GM18951 (cell line): ENCODE measurements at regions not wholly inside any gene's neighbourhood (a gene's known extent, or its start where the extent isn't known, plus 50 kb on each side); places are given as distances from the start of the nearest gene placed in this dataset.

ENCODE experiments used
- POLR2A ChIP-seq: IDR thresholded peaks from 4 replicates; pipeline ENCODE4 v1.6.1; 2011; ENCODE audit warnings: mild to moderate bottlenecking; ENCODE audit not compliant: insufficient read length, insufficient read depth; ENCODE audit errors: extremely low read depth
- in situ Hi-C: fragments of 300-500 bp; cut with MboI; formaldehyde crosslinking; loops from one replicate; pipeline ENCODE4 v1.12.0; 2022; ENCODE audit warnings: low sequenced_read_pairs, mixed read lengths, inconsistent platforms; ENCODE audit not compliant: unreplicated experiment

DNA sequence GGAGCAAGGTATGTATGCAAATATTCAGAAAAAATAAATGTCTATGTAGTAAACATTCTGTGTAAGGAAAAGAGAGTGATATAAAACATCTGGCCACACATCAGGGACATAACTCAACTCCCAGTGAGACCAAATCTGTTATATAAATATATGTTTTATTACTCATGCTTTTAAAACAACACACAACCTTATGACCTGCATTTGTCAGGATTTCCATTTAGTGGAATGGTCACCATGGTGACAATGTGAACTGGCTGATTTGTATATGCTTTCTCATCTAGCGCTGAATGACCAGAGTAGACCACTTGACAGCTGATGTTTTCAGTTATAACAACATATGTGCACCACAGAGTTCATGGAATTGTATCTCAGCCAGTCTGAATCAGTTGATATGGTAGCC, 551.7 kb downstream of the HTR7 start:
- TF ChIP-seq POLR2A: no peak
- in situ Hi-C loops: no loop called here

DNA sequence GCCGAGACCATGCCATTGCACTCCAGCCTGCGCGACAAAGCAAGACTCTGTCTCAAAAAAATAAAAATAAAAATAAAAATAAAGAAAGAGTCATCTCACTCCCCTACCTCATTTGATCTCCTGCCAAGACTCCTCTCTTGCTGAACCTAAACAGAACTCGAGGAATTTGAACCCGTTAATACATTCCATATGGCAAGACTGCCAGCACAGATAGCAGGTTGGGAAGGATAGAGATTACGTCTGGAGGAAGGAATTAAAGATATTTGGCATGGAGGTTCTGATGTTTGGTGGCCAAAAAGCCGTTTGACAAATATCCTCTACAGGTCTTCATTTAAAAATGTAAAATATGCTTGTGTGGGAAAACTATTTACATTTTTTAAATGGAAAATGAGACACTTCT, 549.6 kb downstream of the HTR7 start:
- in situ Hi-C loops: no loop called here
- no peak for TF ChIP-seq POLR2A

DNA sequence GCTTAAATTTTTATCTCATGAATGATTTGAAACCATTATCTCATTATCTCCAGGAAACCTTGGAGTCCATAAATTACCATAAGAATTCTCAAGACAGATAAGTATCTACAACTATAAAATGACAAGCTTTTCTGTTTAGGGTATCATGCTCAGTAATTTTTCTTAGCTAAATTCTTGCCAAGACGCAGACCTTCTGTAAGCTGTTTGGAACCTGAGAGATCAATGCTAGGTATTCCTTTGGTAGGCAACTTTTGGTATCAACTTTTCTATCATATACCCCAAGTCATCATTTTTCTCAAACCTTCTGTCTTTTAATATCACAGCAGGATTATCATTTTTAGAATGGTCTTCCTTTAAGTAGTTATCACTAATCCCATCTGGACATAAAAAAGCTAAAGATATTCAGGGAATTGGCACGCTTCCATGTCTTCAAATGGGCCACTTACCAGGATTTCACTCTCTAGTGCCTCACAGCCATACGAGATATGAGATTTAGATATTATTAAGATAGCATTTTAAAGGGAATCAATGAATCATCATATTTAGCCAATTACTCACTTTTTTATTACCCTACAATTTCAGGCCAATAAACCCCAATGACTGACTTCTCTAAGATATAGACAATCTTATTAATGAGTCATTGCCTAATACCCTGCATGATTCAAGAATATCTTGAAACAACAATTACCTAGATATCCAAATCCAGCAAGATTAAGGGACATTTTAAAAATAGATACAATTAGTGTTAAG, 544.1 kb downstream of the HTR7 start:
- no peak for TF ChIP-seq POLR2A
- in situ Hi-C loops: no loop called here

- in situ Hi-C loops: no loop called here
- no peak for TF ChIP-seq POLR2A
Observed at GRCh38 chr10:90314718-90315117, 543.1 kb downstream of the HTR7 start.

GRCh38 chr10:90317172-90317571, 540.7 kb downstream of the HTR7 start:
- in situ Hi-C loops: no loop called here
- TF ChIP-seq POLR2A: no peak

- in situ Hi-C loops: no loop called here
- no peak for TF ChIP-seq POLR2A
Observed at GRCh38 chr10:90318659-90319058, 539.2 kb downstream of the HTR7 start.

DNA sequence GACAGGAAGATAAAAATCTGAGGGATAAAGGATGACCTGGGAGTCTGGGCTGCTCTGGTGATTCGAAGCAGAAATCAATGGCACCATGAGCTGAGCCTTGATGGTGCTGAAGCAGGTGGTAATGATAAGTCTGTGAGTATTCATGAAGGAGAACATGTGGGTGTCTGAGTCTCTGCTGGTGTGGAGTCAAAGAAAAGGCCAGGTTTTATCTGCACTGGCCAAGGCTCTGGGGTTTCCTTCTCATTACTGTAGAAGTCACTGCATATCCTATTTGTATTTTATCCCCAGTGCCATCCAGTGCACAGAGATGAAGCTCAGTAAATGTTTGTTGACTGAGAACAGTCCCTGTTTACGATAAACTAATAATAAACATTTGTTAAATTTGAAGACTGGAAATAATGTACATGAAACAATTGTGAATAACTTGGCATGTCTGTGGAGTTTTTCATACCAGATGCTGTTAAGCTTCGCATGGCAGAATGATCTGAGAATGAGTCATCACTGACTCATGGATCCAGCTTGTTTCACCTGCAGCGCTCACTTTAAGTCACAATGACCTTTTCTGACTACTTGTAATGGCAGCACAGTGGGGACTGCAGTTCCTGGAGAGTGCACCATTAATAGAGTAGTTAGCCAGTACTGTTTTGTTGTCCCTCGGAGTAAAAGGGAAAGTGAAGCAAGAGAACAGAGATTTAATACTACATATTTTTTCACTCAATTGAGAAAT, 538.5 kb downstream of the HTR7 start:
- in situ Hi-C loops: no loop called here

DNA sequence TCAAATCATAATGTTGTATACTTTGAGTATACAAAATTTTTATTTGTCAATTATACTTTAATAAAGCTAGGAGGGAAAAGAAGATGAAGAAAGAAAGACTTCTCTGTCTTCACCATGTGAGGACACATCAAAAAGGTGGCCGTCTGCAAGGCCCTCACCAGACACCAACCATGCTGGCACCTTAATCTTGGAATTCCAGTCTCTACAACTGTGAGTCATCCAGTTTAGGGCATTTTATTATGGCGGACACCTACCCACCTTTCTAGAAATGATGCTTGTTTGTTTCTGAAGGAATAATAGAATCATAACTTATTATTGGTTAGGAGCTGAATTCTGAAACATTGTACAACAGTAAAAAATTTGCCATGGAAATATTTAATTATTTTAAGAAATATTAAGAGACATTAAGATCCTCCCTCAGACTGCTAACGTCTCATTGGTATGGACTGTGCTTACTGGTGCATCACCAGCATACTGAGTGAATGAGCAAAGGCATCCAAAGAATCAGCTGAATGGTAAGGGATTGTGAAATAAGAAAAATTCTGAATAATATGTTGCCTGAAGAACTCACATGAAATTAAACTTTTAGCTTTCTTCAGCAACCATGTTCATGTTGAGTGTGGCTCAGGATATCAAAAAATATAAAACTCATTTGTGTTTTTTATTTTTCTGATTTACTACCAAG, 536.6 kb downstream of the HTR7 start:
- TF ChIP-seq POLR2A: no peak

More for the DNA sequence above, 538.5 kb downstream of the HTR7 start:
- no peak for TF ChIP-seq POLR2A

DNA sequence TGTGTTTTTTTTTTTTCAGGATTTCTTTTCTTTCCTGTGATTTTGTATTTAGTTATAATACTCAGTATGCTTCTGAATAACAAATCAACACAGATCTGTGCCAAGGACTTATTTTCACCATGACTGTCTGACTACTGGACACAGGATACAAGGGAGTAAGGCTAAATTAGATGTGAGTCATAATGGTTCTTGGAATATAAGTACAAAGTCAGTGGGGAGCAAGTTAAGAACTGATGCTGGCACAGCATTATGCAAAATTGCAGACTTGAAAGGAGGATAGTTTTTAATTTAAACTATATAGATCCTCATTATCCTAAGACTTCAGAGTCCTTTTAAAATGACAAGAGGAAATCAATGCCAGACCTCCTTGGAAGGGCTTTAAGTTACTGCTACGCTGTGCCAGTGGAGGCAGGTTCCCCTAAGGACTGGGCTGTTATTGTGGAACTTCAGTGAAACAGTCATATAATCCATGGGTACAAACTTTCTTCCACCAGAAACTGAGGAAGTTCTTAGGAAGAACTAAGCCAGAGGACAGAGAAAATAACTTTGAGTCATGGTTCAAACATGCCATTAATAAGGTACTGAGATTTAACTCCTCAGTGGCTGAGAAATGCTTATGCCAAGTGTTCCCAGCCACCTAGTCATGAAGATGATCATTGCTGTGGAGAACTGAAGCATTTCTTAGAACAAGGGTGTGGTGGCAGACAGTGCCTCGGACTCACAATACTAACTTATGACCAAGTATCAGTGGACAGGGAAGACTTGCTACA, 531.2 kb downstream of the HTR7 start:
- TF ChIP-seq POLR2A: no peak
- in situ Hi-C loops: no loop called here

More for the DNA sequence above, 536.6 kb downstream of the HTR7 start:
- in situ Hi-C loops: no loop called here

- no peak for TF ChIP-seq POLR2A
- in situ Hi-C loops: no loop called here
Observed at GRCh38 chr10:90327611-90328010, 530.2 kb downstream of the HTR7 start.

- no peak for TF ChIP-seq POLR2A
- in situ Hi-C loops: no loop called here
Observed at GRCh38 chr10:90328459-90328858, 529.4 kb downstream of the HTR7 start.

DNA sequence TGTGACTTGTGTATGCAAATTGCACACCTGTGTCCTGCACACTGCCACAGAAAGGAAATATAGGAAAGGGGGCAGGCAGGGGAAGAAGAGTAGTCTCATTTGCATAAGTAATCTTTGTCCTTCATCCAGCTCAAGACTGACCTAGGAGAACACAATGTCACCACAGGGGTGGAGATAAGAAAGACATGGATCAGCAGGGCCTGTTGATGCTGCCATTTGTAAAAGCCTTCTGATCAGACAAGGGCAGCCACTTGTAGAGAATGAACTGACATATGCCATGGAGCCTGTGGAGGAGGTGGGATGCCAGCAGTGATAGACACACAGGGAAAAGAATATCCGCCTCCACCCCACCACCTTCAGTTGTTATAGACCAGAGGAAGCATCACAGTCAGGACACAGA, 528.9 kb downstream of the HTR7 start:
- TF ChIP-seq POLR2A: no peak
- in situ Hi-C loops: no loop called here

GRCh38 chr10:90337316-90337715, 520.5 kb downstream of the HTR7 start:
- in situ Hi-C loops: no loop called here
- no peak for TF ChIP-seq POLR2A

DNA sequence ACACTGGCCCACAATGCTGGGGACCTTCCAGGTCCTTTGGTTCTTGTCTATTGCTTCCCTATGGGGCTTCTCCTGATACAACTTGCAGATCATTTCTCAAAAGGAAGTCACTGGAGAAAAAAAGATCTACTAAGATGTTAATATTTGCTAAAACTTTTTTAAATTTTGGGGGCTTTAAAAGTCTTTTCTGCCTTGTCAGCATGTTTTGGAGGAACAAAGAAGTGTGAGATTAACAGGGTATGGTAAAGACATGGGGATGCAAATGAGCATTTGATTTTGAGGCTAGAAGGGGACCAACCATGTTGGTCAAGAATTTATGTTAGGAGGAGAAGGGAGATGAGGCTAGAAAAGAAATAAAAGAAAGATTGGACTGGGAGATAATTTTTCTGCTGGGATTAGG, 515.4 kb downstream of the HTR7 start:
- in situ Hi-C loops: no loop called here
- TF ChIP-seq POLR2A: no peak
